TTC549 (cell line): ENCODE measurements at regions not wholly inside any gene's neighbourhood (a gene's known extent, or its start where the extent isn't known, plus 50 kb on each side); places are given as distances from the start of the nearest gene placed in this dataset.
"Not testable (repeated sequence)": the region's sequence is repeated elsewhere in the genome, so short reads cannot be mapped to it uniquely, and the experiment has no call there.

Source experiments
- FAIRE-seq: peaks from 2 replicates; lab custom pipeline; 2012; peaks lifted over from hg19 to GRCh38; lab: Jason Lieb, UNC

DNA sequence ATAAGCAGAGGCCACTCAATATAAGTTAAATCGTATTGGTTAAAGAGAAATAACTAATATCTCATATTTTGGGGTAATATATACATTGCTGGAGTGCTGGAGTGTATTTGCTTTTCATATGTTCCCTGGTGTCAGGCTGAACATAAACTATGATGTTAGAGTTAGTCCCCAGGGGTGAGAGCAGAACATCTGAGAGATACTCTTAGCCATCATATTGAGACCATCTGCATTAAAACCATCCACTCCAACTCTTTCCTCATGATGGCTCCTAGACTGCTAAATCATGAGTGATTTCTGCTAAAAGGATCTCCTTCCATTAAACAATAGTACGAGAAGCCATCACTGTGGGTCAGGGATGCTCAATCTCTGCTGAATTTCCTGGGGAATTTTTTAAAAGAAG lies 436.2 kb downstream of the DTWD2 start:
- no peak for FAIRE-seq

- no peak for FAIRE-seq
Observed at GRCh38 chr5:118551716-118552115, 436.6 kb downstream of the DTWD2 start.

DNA sequence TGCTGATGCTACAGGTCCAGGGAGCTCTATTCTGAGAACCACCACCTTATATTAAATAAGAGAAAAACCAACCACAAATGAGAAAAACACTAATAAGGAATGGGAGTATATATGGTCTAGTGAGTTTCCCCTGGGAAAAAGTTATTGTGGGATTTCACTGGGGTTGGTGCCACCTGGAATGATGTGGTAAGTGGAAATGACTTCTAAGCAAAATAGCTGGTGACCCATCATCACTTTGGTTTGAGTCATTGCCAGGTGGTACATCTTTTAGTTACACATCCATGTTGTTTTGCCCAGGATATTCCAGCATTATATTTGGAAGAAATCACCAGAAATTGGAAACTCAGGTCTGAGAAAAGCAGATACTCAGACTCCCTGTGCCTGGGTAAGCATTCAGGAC lies 437.3 kb downstream of the DTWD2 start:
- FAIRE-seq, result no peak

GRCh38 chr5:118548761-118549720 lies 439.3 kb downstream of the DTWD2 start:
- FAIRE-seq, result no peak

GRCh38 chr5:118545470-118545869 lies 442.9 kb downstream of the DTWD2 start:
- FAIRE-seq, result no peak

DNA sequence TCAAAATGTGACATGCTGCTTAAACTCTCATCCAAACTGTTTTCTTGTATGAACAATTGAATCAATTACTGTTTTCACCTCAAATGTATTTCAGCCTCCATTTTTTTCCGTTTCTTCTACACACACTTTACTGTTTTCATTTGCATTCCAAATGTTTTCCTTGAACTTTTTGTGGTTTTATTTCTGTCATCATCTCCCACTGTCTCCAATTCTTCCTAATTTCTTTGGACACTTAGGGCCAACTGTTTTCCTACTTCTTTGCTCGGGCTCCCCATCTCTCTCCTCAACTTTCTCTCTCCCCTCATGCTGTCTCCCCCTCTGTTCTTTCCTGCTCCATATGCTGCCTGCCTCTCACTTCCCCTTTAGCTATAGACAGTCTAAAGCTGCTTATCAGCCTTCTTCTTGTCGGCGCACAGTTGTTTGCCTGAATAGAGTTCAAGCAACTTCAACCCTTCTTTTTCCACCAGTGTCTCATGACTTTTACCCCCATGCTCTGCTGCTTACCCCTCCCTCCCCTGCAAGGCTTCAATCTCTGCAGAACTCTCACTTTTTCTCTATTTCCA lies 443.4 kb downstream of the DTWD2 start:
- no peak for FAIRE-seq

- FAIRE-seq, result no peak
Observed at GRCh38 chr5:118533923-118534322, 454.4 kb downstream of the DTWD2 start.

- FAIRE-seq, result no peak
Observed at GRCh38 chr5:118533156-118533555, 455.2 kb downstream of the DTWD2 start.

DNA sequence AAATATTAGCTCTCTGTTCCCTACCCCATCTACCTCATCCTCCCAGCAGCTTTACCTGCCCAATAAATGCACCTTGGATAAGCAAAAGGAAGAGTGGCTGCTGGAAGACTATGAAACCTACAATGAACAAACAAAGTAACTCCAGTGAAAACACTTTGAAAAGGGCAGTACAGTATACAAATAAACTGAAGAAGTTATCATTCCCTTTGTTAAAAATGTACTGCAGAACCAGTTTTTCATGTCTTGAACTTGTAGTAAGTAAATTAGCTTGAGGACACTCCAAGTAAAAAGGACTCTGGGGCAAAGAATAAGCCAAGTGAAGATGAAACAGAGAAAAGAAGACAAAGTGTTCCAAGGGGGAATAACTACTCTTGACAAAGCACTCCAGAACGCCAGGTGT lies 457.1 kb downstream of the DTWD2 start:
- FAIRE-seq, result no peak

DNA sequence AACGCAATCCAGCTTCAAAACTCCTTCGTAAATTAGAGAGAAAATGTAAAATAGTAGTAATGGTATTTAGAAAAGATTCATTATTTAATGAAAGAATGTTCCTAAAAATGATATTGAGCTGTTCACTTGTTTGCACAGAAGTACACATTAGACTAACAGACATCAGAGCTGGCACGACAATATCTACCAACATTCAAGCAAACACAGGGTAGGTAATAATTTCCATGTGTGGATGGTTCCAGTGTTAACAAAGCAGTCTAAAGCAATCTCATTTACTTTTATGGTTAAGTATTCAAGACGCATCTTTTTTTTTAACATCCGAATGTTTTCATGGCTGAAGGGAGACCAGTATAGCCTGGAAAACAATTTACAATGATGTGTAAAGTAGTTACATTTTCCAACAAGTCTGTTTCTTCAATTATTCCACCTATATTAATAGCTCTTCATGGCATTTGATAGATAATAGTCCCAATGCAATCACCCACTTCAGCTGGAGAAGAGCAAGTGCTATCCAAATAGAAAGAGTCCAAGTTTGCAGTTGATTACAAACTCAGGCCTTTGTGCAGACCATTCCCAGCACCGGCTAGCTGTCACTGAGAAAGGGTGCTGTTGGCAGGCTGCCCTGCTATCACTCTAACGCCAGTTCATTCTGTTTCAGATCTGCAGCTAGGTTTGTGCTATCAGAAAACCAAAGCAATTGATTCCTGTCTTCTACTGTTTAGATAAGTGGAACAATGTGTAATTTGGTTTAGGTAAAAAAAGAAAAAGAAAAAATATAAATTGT lies 458.8 kb downstream of the DTWD2 start:
- FAIRE-seq, result no peak

- FAIRE-seq, result no peak
Observed at GRCh38 chr5:118522626-118523025, 465.7 kb downstream of the DTWD2 start.

DNA sequence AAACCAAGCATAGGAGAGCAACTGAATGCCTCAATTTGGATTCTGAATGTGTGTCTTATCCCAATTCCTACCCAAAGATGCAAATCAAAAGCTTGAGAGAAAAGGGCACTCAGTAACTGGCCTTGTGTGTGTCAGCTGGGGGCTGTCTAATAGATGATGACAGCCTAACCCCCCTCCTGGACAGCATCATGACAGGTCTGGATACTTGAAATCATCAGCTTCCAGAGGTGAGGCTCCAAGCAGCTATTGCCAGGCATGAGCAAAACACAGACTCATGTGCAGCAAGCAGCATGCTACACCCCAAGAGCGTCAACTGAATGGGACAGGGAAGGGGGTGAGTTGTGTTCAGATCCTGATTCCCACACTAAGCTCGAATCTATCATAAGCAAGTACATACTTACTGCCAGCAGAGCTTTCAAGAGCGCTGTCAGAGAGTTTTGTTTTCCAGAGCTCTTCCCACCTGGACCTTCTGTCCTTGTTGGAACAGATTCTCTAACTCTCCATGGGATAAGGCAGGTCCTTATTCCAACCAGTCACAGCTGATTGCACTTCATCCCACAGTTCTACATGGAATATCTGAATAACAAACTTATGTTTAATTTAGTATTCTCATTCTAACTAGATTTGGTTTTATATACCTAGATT lies 467.5 kb downstream of the DTWD2 start:
- FAIRE-seq, result no peak

DNA sequence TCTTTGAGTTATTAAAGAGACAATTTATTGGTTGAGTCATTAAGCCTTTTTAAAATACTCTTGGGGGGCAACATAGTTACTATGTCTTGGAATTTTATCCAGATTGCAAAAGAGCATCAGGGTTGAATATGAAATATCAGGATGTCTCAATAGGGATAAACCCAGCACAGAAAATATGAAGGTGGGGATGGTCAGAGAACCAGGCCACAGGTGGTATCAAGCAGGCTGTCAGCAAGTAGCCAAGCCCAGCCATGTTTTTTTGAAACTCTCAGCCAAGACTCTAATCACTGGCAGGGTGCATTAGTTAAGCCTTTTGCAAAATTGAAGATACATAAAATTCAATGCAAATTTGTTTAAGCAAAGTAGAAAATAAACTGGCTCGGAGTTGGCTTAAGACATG lies 468.9 kb downstream of the DTWD2 start:
- no peak for FAIRE-seq

DNA sequence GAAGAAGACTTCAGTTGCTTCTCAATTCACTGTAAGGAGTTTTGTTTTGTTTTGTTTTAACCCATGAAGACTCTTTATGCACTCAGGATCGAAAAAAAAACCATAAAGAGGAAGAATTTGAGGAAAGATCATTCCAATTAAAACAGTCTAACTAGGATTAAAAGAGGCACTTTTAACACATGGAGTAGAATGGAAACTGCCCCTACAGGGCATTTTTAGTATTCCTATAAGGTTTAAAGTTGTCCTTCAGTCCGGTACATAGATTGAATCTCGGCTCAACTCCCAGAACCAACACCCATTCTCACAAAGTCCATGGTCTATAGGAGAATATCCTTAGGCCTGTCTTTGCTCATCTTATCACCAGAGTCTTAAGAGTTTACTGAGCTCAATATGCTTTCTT lies 469.6 kb downstream of the DTWD2 start:
- no peak for FAIRE-seq

- FAIRE-seq, result no peak
Observed at GRCh38 chr5:118511846-118512245, 476.5 kb downstream of the DTWD2 start.

DNA sequence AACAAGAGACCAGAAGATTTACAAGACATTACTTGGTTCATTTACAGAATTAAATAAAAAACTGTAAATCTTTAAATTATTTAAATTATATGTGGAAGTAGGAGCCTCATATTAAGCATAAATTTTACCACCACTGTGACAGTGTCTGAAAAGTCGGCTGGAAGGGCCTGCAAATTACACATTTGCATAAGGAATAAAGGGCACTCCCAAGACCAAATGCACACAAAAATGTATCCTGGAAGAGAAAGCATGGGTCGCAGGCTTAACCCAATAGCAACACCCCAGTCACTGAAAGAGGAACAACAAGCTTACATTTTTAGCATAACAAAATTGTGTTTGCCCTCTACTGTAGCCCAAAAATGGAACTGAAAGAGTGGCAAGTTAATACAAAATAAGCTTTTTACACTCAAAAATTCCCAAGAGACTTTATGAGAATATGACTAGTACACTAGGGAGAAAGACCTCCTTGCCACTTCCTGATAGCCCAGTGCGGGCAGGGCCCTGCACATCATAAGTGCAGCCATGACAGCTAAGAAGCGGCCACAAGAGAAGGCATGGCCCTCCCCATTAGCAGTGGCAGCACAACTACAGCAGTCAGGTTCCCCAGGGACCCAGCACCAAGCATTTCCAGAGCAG lies 482.0 kb downstream of the DTWD2 start:
- FAIRE-seq, result no peak

DNA sequence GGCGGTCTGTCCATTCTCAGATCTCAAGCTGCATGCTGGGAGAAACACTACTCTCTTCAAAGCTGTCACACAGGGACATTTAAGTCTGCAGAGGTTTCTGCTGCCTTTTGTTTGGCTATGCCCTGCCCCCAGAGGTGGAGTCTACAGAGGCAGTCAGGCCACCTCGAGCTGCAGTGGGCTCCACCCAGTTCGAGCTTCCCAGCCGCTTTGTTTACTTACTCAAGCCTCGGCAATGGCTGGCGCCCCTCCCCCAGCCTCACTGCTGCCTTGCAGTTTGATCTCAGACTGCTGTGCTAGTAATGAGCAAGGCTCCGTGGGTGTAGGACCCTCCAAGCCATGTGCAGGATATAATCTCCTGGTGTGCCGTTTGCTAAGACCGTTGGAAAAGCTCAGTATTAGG lies 486.1 kb downstream of the DTWD2 start:
- FAIRE-seq, result not testable (repeated sequence)

DNA sequence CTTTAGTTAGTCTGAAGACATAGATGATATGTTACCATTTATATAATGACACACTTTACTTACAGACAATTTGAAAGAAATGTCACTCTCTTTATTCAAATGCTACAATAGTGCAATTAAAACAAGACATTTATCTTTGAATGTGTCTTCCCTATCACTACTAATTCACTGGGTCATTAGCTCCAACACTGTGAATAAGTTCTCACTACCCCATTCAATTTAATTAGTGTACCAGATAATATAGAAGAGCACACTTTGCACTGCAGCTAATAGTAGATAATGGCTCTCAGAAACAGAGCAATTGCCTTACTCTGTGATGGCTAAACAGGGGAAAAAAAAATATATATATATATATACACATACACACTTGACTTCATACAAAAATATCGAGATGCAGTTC lies 497.0 kb downstream of the DTWD2 start:
- FAIRE-seq, result no peak

DNA sequence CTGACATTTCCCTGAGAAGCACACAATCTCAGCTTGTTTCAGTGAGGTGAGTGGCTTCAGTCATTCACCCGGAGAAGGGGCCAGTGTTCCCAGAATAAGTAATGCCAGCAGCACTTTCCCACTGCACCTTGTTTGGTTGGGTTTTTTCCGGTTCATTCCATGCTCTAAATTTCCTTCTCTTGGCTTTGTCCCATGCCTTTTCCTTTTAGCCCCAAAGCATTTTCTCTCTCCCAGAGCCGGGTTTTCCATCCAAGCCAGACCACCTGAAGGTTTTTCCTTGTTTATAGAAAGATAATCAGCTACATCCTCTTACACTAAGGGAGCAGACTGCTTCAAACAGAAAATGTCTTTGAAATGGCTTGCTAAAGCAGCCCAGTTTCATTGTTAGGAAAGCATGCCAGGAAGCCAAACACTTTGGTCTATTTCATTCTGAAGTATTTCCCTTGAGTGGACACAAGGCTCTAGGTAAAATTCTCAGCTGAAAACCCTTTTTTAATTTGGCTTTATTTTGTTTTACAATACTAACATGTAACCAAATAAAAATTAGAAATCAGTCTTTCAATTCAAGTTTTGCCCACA lies 501.6 kb downstream of the DTWD2 start:
- FAIRE-seq, result no peak

- no peak for FAIRE-seq
Observed at GRCh38 chr5:118479285-118479684, 509.1 kb downstream of the DTWD2 start.

GRCh38 chr5:118478852-118479251 lies 509.5 kb downstream of the DTWD2 start:
- FAIRE-seq, result no peak

GRCh38 chr5:118468085-118468484 lies 520.3 kb downstream of the DTWD2 start:
- no peak for FAIRE-seq
